ENCODE measurements at regions not wholly inside any gene's neighbourhood (a gene's known extent, or its start where the extent isn't known, plus 50 kb on each side); places are given as distances from the start of the nearest gene placed in this dataset.
A peak's percentile ranks its signal among the peaks of the same experiment; 100 is the strongest.

DNA sequence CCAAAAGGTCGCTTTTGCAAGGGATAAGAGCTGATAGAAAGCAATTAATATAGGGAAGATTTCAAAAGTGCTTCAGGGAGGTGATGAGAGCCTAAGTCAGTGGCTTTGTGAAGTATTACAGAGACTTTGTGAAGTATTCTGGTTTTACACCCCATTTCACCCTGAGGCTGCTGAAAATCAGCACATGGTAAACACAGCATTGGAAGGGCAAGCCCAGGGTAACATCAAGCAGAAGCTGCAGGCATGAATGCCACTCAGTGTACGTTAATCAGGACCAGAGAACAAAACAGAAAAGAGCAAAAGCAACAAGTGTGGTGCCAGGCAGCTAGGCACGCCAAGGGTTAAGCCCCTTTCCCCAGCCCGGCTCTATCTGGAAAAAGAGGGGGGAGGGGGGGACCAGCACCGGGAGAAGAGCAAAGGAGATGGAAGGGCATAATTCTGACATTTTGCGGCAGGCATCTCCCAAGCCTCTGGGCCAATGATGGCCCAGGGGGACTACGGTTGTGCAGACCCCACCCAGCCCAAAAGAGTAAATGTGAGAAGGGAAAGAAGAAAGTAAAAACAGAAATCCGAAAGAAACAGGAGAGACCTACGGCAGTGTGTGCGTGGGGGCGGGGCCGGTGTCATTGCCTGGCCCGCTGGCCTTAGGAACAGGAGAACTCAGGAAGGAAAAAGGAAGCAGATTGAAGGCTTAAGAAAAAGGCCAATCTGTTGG lies 58.9 kb downstream of the DHRS2 start:
- peaks cover 10 to 17% (median 13%) of the 10 kb centered on the region in 3 donors for H3K4me1 ChIP-seq (ENCODE audit: control insufficient read depth in 3 of 3, insufficient read depth in 3 of 3, low read length in 3 of 3)
- H3K36me3 ChIP-seq (ENCODE audit: control insufficient read depth in 3 of 3, insufficient read depth in 3 of 3, low read length in 3 of 3), result no peaks in the 10 kb centered on the region
- no peak overlapping the region for H3K27ac ChIP-seq (ENCODE audit: low read depth, low read length)
- no peaks in the 10 kb centered on the region for H3K9me3 ChIP-seq (ENCODE audit: control insufficient read depth in 3 of 3, low read length in 3 of 3)
- peak overlapping the region; percentile 23 to 51 (median 34) for H3K9ac ChIP-seq (ENCODE audit: low read depth in 1 of 3, low read length in 3 of 3)
- H3K4me3 ChIP-seq (ENCODE audit: low read length in 3 of 3), result peak overlapping the region; percentile 56 to 63 (median 58)
- H3K27me3 ChIP-seq (ENCODE audit: control insufficient read depth in 3 of 3, insufficient read depth in 3 of 3, low read length in 3 of 3), result peaks cover 4 to 10% (median 7%) of the 10 kb centered on the region in 3 donors

DNA sequence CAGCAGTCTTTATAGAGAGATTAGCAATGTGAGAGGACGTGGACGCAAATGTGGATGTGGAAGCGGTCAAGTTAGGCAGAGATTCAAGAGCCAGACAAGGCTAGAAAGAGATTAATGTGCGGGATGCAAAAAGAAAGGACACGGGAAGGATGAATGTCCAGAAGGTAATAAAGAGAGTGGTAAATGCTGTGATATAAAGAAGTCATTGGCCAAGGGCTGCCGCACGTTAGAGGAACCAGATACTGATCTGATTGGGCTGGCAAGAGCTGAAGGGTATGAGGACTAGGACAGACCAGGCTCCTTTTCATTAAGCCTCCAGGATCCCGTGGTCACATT lies 59.5 kb downstream of the DHRS2 start:
- Histone ChIP-seq H3K9me3 (ENCODE audit: control insufficient read depth in 3 of 3, low read length in 3 of 3) (no peaks in the 10 kb centered on the region), H3K27me3 (ENCODE audit: control insufficient read depth in 3 of 3, insufficient read depth in 3 of 3, low read length in 3 of 3) (peaks cover 4 to 10% (median 7%) of the 10 kb centered on the region in 3 donors), H3K4me1 (ENCODE audit: control insufficient read depth in 3 of 3, insufficient read depth in 3 of 3, low read length in 3 of 3) (peaks cover 10 to 17% (median 13%) of the 10 kb centered on the region in 3 donors), H3K9ac (ENCODE audit: low read depth in 1 of 3, low read length in 3 of 3) (peak overlapping the region in 2 of 3 donors; percentile 23 to 51), H3K4me3 (ENCODE audit: low read length in 3 of 3) (peak overlapping the region; percentile 56 to 63 (median 58)), H3K36me3 (ENCODE audit: control insufficient read depth in 3 of 3, insufficient read depth in 3 of 3, low read length in 3 of 3) (no peaks in the 10 kb centered on the region), H3K27ac (ENCODE audit: low read depth, low read length) (no peak overlapping the region)

DNA sequence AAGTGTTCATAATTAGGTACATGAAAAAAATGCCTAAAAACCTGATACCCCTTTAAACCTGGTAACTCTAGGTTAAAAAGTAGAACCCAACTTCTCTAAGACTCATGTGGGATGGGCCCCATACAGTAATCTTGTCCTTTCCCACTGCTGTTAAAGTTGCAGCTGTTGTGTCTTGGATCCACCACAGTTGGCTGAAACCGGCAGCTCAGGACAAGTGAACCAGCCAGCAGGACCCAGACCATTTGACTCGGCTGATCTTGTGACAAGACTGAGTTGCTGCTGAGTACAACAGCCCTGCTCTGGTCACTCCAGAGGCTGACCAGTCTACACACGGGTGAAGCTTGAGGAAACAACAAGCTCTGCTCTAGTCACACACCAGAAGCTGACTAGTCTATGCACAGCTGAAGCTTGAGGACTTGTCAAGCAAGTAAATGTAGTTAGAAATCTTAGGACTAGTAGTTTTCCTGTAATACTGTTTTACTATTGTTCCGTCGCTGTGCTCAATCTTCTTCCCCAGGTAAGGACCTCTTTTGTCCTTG lies 60.6 kb downstream of the DHRS2 start:
- H3K9me3 ChIP-seq (ENCODE audit: control insufficient read depth in 3 of 3, low read length in 3 of 3), result no peaks in the 10 kb centered on the region
- H3K4me1 ChIP-seq (ENCODE audit: control insufficient read depth in 3 of 3, insufficient read depth in 3 of 3, low read length in 3 of 3), result peaks cover 10 to 17% (median 13%) of the 10 kb centered on the region in 3 donors
- H3K9ac ChIP-seq (ENCODE audit: low read depth in 1 of 3, low read length in 3 of 3), result no peak overlapping the region
- peaks cover 4 to 14% (median 7%) of the 10 kb centered on the region in 3 donors for H3K27me3 ChIP-seq (ENCODE audit: control insufficient read depth in 3 of 3, insufficient read depth in 3 of 3, low read length in 3 of 3)
- no peak overlapping the region for H3K27ac ChIP-seq (ENCODE audit: low read depth, low read length)
- no peaks in the 10 kb centered on the region for H3K36me3 ChIP-seq (ENCODE audit: control insufficient read depth in 3 of 3, insufficient read depth in 3 of 3, low read length in 3 of 3)
- H3K4me3 ChIP-seq (ENCODE audit: low read length in 3 of 3), result no peak overlapping the region

DNA sequence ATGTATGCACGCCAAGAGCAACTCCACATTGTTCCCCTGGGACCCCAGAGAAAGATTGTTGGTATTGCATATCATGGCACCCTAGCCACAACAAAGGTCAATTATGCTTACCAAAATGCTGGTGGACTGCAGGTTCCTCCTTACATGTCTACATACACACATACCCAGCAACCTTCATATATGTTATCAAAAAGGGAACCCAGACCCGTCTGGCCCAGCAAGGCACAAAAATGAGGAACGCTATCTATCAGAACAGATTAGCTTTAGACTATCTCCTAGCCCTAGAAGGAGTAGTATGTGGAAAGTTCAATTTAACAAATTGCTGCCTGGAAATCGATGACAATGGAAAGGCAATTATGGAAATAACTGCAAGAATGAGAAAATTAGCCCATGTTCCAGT lies 61.5 kb downstream of the DHRS2 start:
- no peaks in the 10 kb centered on the region for H3K36me3 ChIP-seq (ENCODE audit: control insufficient read depth in 3 of 3, insufficient read depth in 3 of 3, low read length in 3 of 3)

DNA sequence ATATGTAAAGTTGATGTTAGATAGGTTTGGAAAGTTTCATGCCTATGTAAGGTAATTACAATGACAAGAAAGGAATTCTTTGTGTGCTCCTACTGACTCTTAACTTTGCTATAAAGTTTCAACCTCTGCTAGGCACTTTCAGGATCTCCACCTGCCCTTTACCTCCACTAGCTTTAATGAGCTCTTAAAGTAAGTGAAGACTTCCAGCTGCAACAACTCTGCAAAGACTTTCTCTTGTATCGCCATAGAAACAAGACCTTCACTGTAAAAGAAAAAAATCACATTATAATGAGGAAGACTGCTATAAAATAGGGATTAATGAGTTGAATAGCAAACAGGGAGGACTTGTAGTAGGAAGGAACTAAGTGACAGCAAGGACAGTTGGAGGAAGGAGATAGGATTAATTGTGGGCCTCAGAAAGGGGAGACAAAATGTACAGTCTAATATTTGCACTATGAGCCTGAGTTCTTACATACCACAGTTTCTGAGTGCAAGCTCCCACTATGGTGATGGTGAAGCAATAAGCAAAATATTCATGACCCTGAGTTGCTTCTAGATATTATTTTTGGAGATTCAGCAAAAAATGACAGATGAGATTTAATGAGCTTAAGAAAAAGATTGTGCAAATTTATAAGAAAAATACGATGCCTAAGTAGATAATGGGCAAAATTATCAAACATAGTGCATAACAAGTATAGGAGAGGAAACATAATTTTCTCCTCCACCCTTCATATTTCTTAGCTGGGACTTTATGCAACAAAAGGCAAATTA lies 66.7 kb downstream of the DHRS2 start:
- H3K4me3 ChIP-seq (ENCODE audit: low read length in 3 of 3), result no peak overlapping the region
- no peaks in the 10 kb centered on the region for H3K4me1 ChIP-seq (ENCODE audit: control insufficient read depth in 3 of 3, insufficient read depth in 3 of 3, low read length in 3 of 3)
- H3K27me3 ChIP-seq (ENCODE audit: control insufficient read depth in 3 of 3, insufficient read depth in 3 of 3, low read length in 3 of 3), result peaks cover 0 to 5% (median 4%) of the 10 kb centered on the region in 3 donors
- H3K9ac ChIP-seq (ENCODE audit: low read depth in 1 of 3, low read length in 3 of 3), result no peak overlapping the region
- no peaks in the 10 kb centered on the region for H3K36me3 ChIP-seq (ENCODE audit: control insufficient read depth in 3 of 3, insufficient read depth in 3 of 3, low read length in 3 of 3)
- H3K27ac ChIP-seq (ENCODE audit: low read depth, low read length), result no peak overlapping the region
- H3K9me3 ChIP-seq (ENCODE audit: control insufficient read depth in 3 of 3, low read length in 3 of 3), result peaks cover 0 to 3% (median 0%) of the 10 kb centered on the region in 3 donors

More for the DNA sequence above, 61.5 kb downstream of the DHRS2 start:
- no peak overlapping the region for H3K27ac ChIP-seq (ENCODE audit: low read depth, low read length)
- no peak overlapping the region for H3K4me3 ChIP-seq (ENCODE audit: low read length in 3 of 3)
- H3K27me3 ChIP-seq (ENCODE audit: control insufficient read depth in 3 of 3, insufficient read depth in 3 of 3, low read length in 3 of 3), result peaks cover 4 to 14% (median 7%) of the 10 kb centered on the region in 3 donors
- no peak overlapping the region for H3K9ac ChIP-seq (ENCODE audit: low read depth in 1 of 3, low read length in 3 of 3)
- no peaks in the 10 kb centered on the region for H3K9me3 ChIP-seq (ENCODE audit: control insufficient read depth in 3 of 3, low read length in 3 of 3)
- peaks cover 10 to 17% (median 13%) of the 10 kb centered on the region in 3 donors for H3K4me1 ChIP-seq (ENCODE audit: control insufficient read depth in 3 of 3, insufficient read depth in 3 of 3, low read length in 3 of 3)

DNA sequence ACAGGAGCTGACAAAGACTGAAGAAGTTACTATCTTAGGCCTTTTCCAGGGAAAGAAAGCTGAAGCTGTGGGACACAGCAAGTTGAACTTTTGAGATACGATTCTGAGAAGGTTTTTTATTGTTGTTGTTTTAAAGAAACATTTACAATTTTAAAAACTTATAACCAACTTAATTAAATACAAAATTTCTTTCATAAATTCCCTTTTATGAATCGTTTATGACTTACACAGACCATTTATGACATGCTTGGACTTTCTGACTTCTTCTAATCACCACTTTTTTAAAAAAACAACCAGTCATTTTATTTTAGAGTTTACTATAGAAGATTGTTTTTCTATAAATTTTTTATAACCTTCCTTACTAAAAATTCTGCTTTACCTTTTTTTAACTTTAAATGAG lies 68.7 kb downstream of the DHRS2 start:
- Histone ChIP-seq H3K9me3 (ENCODE audit: control insufficient read depth in 3 of 3, low read length in 3 of 3) (peaks cover 0 to 3% (median 0%) of the 10 kb centered on the region in 3 donors), H3K36me3 (ENCODE audit: control insufficient read depth in 3 of 3, insufficient read depth in 3 of 3, low read length in 3 of 3) (no peaks in the 10 kb centered on the region), H3K4me1 (ENCODE audit: control insufficient read depth in 3 of 3, insufficient read depth in 3 of 3, low read length in 3 of 3) (no peaks in the 10 kb centered on the region), H3K27me3 (ENCODE audit: control insufficient read depth in 3 of 3, insufficient read depth in 3 of 3, low read length in 3 of 3) (peaks cover 0 to 4% (median 0%) of the 10 kb centered on the region in 3 donors), H3K27ac (ENCODE audit: low read depth, low read length) (no peak overlapping the region), H3K4me3 (ENCODE audit: low read length in 3 of 3) (no peak overlapping the region), H3K9ac (ENCODE audit: low read depth in 1 of 3, low read length in 3 of 3) (no peak overlapping the region)

DNA sequence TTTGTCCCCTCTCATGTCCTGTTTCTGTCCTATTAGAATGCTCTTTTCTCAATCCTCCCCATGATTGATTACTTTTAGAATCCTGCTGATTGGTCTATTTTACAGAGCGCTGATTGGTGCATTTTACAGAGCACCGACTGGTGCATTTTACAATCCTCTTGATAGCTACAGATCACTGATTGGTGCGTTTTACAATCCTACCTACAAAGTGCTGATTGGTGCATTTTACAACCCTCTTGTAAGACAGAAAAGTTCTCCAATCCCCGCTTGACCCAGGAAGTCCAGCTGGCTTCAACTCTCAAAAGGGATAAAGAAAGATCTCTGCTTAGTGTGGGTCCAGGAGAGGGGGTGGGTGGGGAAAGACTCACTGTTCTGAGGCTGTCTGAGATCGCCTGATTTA lies 71.3 kb downstream of the DHRS2 start:
- no peak overlapping the region for H3K4me3 ChIP-seq (ENCODE audit: low read length in 3 of 3)
- H3K9ac ChIP-seq (ENCODE audit: low read depth in 1 of 3, low read length in 3 of 3), result no peak overlapping the region
- peaks cover 0 to 3% (median 0%) of the 10 kb centered on the region in 3 donors for H3K9me3 ChIP-seq (ENCODE audit: control insufficient read depth in 3 of 3, low read length in 3 of 3)
- no peaks in the 10 kb centered on the region for H3K4me1 ChIP-seq (ENCODE audit: control insufficient read depth in 3 of 3, insufficient read depth in 3 of 3, low read length in 3 of 3)
- H3K36me3 ChIP-seq (ENCODE audit: control insufficient read depth in 3 of 3, insufficient read depth in 3 of 3, low read length in 3 of 3), result no peaks in the 10 kb centered on the region
- no peak overlapping the region for H3K27ac ChIP-seq (ENCODE audit: low read depth, low read length)
- H3K27me3 ChIP-seq (ENCODE audit: control insufficient read depth in 3 of 3, insufficient read depth in 3 of 3, low read length in 3 of 3), result peaks cover 0 to 2% (median 0%) of the 10 kb centered on the region in 3 donors

DNA sequence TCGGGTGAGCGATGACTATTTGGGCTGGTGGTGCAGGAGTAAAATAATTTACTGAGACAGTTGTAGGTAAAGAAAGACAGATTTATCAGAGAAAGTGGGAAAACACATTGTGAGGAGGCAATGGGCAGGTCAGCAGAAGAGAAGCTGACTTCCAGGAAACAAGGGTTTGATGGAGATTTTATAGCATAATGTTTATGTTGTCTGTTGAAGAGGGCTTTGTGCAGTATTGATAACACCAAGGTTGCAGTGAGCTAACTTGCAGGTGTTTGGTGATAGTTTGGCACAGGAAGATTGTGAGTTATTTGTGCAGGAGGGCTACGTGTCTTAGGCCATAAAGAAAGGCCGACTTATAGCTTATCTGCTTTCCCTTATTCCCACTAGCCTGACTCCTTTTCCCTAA lies 72.2 kb downstream of the DHRS2 start:
- Histone ChIP-seq H3K9ac (ENCODE audit: low read depth in 1 of 3, low read length in 3 of 3) (no peak overlapping the region), H3K27ac (ENCODE audit: low read depth, low read length) (no peak overlapping the region), H3K27me3 (ENCODE audit: control insufficient read depth in 3 of 3, insufficient read depth in 3 of 3, low read length in 3 of 3) (peaks cover 0 to 2% (median 0%) of the 10 kb centered on the region in 3 donors), H3K9me3 (ENCODE audit: control insufficient read depth in 3 of 3, low read length in 3 of 3) (peaks cover 0 to 3% (median 0%) of the 10 kb centered on the region in 3 donors), H3K36me3 (ENCODE audit: control insufficient read depth in 3 of 3, insufficient read depth in 3 of 3, low read length in 3 of 3) (no peaks in the 10 kb centered on the region), H3K4me3 (ENCODE audit: low read length in 3 of 3) (no peak overlapping the region), H3K4me1 (ENCODE audit: control insufficient read depth in 3 of 3, insufficient read depth in 3 of 3, low read length in 3 of 3) (no peaks in the 10 kb centered on the region)

DNA sequence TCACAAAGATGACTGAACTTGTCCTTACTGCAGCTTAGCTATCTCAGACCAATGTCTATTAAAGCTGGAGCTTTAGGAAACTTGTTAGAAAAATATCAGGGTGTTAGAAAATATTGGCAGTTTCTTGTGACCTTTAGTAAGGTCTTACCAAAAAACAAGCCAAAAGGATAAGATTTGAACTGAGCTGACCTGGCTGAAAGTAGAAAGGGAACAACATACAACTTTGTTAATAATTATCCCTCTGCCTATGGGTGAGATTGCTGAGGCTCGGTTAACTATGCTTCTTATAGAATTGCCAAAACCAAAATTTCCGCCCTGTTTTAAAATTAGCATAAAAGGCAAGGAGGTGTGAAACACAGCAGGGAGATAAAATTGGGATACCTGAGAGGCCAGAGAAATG lies 73.8 kb downstream of the DHRS2 start:
- Histone ChIP-seq H3K9me3 (ENCODE audit: control insufficient read depth in 3 of 3, low read length in 3 of 3) (peaks cover 0 to 3% (median 0%) of the 10 kb centered on the region in 3 donors), H3K27ac (ENCODE audit: low read depth, low read length) (no peak overlapping the region), H3K4me1 (ENCODE audit: control insufficient read depth in 3 of 3, insufficient read depth in 3 of 3, low read length in 3 of 3) (no peaks in the 10 kb centered on the region), H3K36me3 (ENCODE audit: control insufficient read depth in 3 of 3, insufficient read depth in 3 of 3, low read length in 3 of 3) (no peaks in the 10 kb centered on the region), H3K9ac (ENCODE audit: low read depth in 1 of 3, low read length in 3 of 3) (no peak overlapping the region), H3K4me3 (ENCODE audit: low read length in 3 of 3) (no peak overlapping the region), H3K27me3 (ENCODE audit: control insufficient read depth in 3 of 3, insufficient read depth in 3 of 3, low read length in 3 of 3) (peaks cover 0 to 2% (median 0%) of the 10 kb centered on the region in 3 donors)

DNA sequence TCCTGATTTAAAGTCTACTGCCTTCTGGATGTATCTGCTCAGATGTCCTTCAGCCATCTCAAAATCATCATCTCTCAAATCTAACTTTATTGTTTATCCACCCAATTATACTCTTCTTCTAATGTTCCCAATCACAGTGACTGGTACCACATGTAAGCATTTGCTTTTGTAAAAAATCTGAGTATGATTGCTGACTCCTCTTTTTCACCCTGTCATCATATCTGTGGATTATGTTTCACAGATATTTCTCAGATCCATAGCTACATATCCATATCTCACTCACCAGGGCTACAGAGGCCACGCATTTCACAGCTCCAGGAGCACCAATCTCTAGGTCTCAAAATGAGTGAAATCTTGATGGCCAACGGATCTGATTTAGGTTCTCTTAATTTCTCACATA lies 76.1 kb downstream of the DHRS2 start:
- no peak overlapping the region for H3K27ac ChIP-seq (ENCODE audit: low read depth, low read length)
- H3K9ac ChIP-seq (ENCODE audit: low read depth in 1 of 3, low read length in 3 of 3), result no peak overlapping the region
- H3K36me3 ChIP-seq (ENCODE audit: control insufficient read depth in 3 of 3, insufficient read depth in 3 of 3, low read length in 3 of 3), result no peaks in the 10 kb centered on the region
- no peaks in the 10 kb centered on the region for H3K4me1 ChIP-seq (ENCODE audit: control insufficient read depth in 3 of 3, insufficient read depth in 3 of 3, low read length in 3 of 3)
- no peaks in the 10 kb centered on the region for H3K9me3 ChIP-seq (ENCODE audit: control insufficient read depth in 3 of 3, low read length in 3 of 3)
- H3K27me3 ChIP-seq (ENCODE audit: control insufficient read depth in 3 of 3, insufficient read depth in 3 of 3, low read length in 3 of 3), result peaks cover 0 to 2% (median 0%) of the 10 kb centered on the region in 3 donors
- no peak overlapping the region for H3K4me3 ChIP-seq (ENCODE audit: low read length in 3 of 3)

All from skeletal muscle tissue (tissue), 3 donors.